ENCODE measurements at regions not wholly inside any gene's neighbourhood (a gene's known extent, or its start where the extent isn't known, plus 50 kb on each side); places are given as distances from the start of the nearest gene placed in this dataset.

GRCh38 chr14:54322701-54323337, 74.0 kb upstream of the CDKN3 start (continued):
- TF ChIP-seq BACH1 (IDR thresholded peaks at IDR 0.05; ENCODE audit: low read length) (no peak), TEAD4 (IDR thresholded peaks at IDR 0.05; ENCODE audit: low read depth, low read length) (no peak), EZH2 (IDR thresholded peaks at IDR 0.05; ENCODE audit: low read depth, low read length, severe bottlenecking) (no peak), RFX5 (IDR thresholded peaks at IDR 0.05; ENCODE audit: borderline replicate concordance, low read depth, low read length) (no peak), SUZ12 (IDR thresholded peaks at IDR 0.05; ENCODE audit: low read length) (no peak), CBX8 (IDR thresholded peaks at IDR 0.05; ENCODE audit: borderline replicate concordance, low read depth, low read length) (no peak)
